ENCODE measurements at regions not wholly inside any gene's neighbourhood (a gene's known extent, or its start where the extent isn't known, plus 50 kb on each side); places are given as distances from the start of the nearest gene placed in this dataset.
"Not testable (repeated sequence)": the region's sequence is repeated elsewhere in the genome, so short reads cannot be mapped to it uniquely, and the experiment has no call there.

- Histone ChIP-seq H4K20me1 (ENCODE audit: insufficient read depth, low read depth, low read length) (no peaks in the 10 kb centered on the region), H3K27me3 (ENCODE audit: low read length) (no peaks in the 10 kb centered on the region), H3K27ac (ENCODE audit: low read length) (no peak overlapping the region), H3K9me3 (ENCODE audit: low read length) (no peaks in the 10 kb centered on the region), H3K4me1 (ENCODE audit: low read length) (no peaks in the 10 kb centered on the region), H2AFZ (ENCODE audit: low read length) (no peak overlapping the region), H3K9ac (ENCODE audit: low read length) (no peak overlapping the region), H3K9me2 (replicated peaks; ENCODE audit: insufficient read depth, low read length) (no peaks in the 10 kb centered on the region), H3K4me2 (ENCODE audit: low read depth, low read length, poor library complexity, severe bottlenecking) (no peak overlapping the region), H3K36me3 (ENCODE audit: insufficient read depth, low read length) (no peaks in the 10 kb centered on the region), H3K79me2 (ENCODE audit: low read length) (no peaks in the 10 kb centered on the region), H3K4me3 (ENCODE audit: low read length) (no peak overlapping the region)
- no peak for DNase-seq
Observed at GRCh38 chr5:158054223-158055110, 195.5 kb upstream of the CLINT1 start.

DNA sequence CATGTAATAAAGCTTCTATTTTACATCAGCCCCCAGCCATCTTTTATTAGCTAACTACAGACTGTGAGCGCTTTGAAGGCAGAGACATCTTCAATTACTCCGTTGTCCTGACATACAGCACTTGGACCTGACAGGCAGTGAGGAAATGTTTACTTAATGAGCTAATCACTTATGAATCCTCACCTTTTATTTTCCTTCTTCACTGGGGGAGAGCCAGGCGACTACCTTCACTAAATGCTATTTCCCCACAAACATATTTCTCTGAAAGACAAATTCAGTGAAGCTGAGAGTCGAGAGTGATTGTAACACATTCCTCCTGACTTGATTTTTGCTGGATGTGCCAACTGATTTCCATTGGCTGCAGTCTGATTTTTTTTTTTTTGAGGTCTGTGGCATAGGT lies 192.1 kb upstream of the CLINT1 start:
- Histone ChIP-seq H3K4me2 (ENCODE audit: low read depth, low read length, poor library complexity, severe bottlenecking) (no peak overlapping the region), H3K27me3 (ENCODE audit: low read length) (no peaks in the 10 kb centered on the region), H3K4me1 (ENCODE audit: low read length) (no peaks in the 10 kb centered on the region), H4K20me1 (ENCODE audit: insufficient read depth, low read depth, low read length) (no peaks in the 10 kb centered on the region), H3K27ac (ENCODE audit: low read length) (no peak overlapping the region), H3K9me2 (replicated peaks; ENCODE audit: insufficient read depth, low read length) (no peaks in the 10 kb centered on the region), H3K4me3 (ENCODE audit: low read length) (no peak overlapping the region), H3K9me3 (ENCODE audit: low read length) (no peaks in the 10 kb centered on the region), H3K79me2 (ENCODE audit: low read length) (no peaks in the 10 kb centered on the region), H2AFZ (ENCODE audit: low read length) (no peak overlapping the region), H3K36me3 (ENCODE audit: insufficient read depth, low read length) (no peaks in the 10 kb centered on the region), H3K9ac (ENCODE audit: low read length) (no peak overlapping the region)
- no peak for DNase-seq

- no peak overlapping the region for H3K9ac ChIP-seq (ENCODE audit: low read length)
Observed at GRCh38 chr5:158050421-158050820, 191.5 kb upstream of the CLINT1 start.

DNA sequence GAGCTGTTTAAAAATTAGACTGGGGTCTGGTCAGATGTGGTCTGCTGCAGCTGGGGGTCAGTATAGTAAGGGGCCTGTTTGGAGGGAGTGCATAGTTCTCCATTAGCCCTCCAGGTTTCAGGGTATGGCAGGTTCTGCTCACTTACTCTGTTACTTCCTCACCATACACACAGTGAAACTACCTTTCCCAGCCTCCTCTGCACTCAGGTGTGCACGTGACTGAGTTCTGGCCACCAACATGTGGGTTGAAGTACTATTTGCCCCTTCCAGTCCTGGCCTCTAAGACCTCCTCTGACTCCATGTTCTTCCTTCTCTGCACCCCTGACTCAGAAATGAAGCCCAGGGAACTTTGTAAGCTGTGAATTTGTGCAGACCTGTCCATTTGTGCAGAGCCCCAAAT lies 190.5 kb upstream of the CLINT1 start:
- H3K4me2 ChIP-seq (ENCODE audit: low read depth, low read length, poor library complexity, severe bottlenecking): no peak overlapping the region
- H3K79me2 ChIP-seq (ENCODE audit: low read length): no peaks in the 10 kb centered on the region
- no peaks in the 10 kb centered on the region for H3K36me3 ChIP-seq (ENCODE audit: insufficient read depth, low read length)
- no peaks in the 10 kb centered on the region for H3K9me2 ChIP-seq (replicated peaks; ENCODE audit: insufficient read depth, low read length)
- no peak overlapping the region for H3K4me3 ChIP-seq (ENCODE audit: low read length)
- H3K27ac ChIP-seq (ENCODE audit: low read length): no peak overlapping the region
- no peaks in the 10 kb centered on the region for H3K4me1 ChIP-seq (ENCODE audit: low read length)
- no peaks in the 10 kb centered on the region for H3K27me3 ChIP-seq (ENCODE audit: low read length)
- H3K9ac ChIP-seq (ENCODE audit: low read length): no peak overlapping the region
- no peak overlapping the region for H2AFZ ChIP-seq (ENCODE audit: low read length)
- H4K20me1 ChIP-seq (ENCODE audit: insufficient read depth, low read depth, low read length): no peaks in the 10 kb centered on the region
- no peak for DNase-seq
- H3K9me3 ChIP-seq (ENCODE audit: low read length): no peaks in the 10 kb centered on the region

More at GRCh38 chr5:158050421-158050820, 191.5 kb upstream of the CLINT1 start:
- no peaks in the 10 kb centered on the region for H4K20me1 ChIP-seq (ENCODE audit: insufficient read depth, low read depth, low read length)
- DNase-seq: no peak
- no peaks in the 10 kb centered on the region for H3K79me2 ChIP-seq (ENCODE audit: low read length)
- H3K9me2 ChIP-seq (replicated peaks; ENCODE audit: insufficient read depth, low read length): no peaks in the 10 kb centered on the region
- no peak overlapping the region for H3K4me2 ChIP-seq (ENCODE audit: low read depth, low read length, poor library complexity, severe bottlenecking)
- H3K4me1 ChIP-seq (ENCODE audit: low read length): no peaks in the 10 kb centered on the region
- H3K27me3 ChIP-seq (ENCODE audit: low read length): no peaks in the 10 kb centered on the region
- H3K4me3 ChIP-seq (ENCODE audit: low read length): no peak overlapping the region
- no peaks in the 10 kb centered on the region for H3K36me3 ChIP-seq (ENCODE audit: insufficient read depth, low read length)
- no peak overlapping the region for H3K27ac ChIP-seq (ENCODE audit: low read length)
- no peak overlapping the region for H2AFZ ChIP-seq (ENCODE audit: low read length)
- no peaks in the 10 kb centered on the region for H3K9me3 ChIP-seq (ENCODE audit: low read length)

DNA sequence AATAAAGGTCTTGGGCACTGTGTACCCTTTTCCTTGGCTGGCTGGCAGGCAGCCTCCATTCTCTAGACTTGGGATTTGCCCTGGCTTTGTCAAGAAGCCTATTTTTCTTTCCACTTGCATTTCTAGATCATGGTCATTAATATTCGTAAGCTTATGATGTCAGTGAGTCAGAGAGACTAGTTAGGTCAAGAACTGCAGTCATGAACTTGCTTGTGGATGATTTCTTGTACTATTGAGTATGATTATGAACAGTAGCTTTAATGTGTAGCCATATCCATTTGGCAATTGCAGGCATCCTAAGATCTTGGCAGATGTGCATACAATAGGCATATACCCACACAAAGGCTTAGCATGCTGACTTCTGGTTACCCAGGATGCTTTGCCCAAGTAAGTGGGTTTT lies 186.8 kb upstream of the CLINT1 start:
- Histone ChIP-seq H3K9me2 (replicated peaks; ENCODE audit: insufficient read depth, low read length) (no peaks in the 10 kb centered on the region), H3K36me3 (ENCODE audit: insufficient read depth, low read length) (no peaks in the 10 kb centered on the region), H3K9ac (ENCODE audit: low read length) (no peak overlapping the region), H3K9me3 (ENCODE audit: low read length) (no peaks in the 10 kb centered on the region), H3K4me1 (ENCODE audit: low read length) (no peaks in the 10 kb centered on the region), H4K20me1 (ENCODE audit: insufficient read depth, low read depth, low read length) (no peaks in the 10 kb centered on the region), H3K4me3 (ENCODE audit: low read length) (no peak overlapping the region), H3K27ac (ENCODE audit: low read length) (no peak overlapping the region), H3K4me2 (ENCODE audit: low read depth, low read length, poor library complexity, severe bottlenecking) (no peak overlapping the region), H3K27me3 (ENCODE audit: low read length) (no peaks in the 10 kb centered on the region), H2AFZ (ENCODE audit: low read length) (no peak overlapping the region), H3K79me2 (ENCODE audit: low read length) (no peaks in the 10 kb centered on the region)
- no peak for DNase-seq

DNA sequence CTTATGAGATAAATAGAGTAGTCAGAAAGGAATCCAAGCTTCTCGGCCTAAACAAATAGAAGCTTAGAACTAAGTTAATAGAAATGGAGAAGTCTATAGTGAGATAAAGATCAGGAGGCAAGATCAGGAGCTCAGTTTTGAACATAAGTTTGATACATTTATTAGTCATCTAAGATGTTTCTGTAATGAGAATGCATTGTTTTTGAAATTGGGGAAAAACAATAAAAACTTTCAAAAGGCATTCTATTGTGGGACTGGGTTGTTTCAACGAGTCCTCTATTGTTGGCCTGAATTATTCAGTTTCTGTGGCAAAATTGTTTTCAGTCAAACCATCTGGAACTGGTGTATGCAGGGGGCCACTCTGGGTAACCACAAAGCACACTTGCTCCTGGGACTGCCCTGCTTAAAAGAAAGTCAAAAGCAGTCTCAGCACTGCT lies 181.0 kb upstream of the CLINT1 start:
- H3K27ac ChIP-seq (ENCODE audit: low read length): no peak overlapping the region
- no peaks in the 10 kb centered on the region; the same call in 1 of the 2 replicates for H3K27me3 ChIP-seq (ENCODE audit: low read length)
- H3K9me2 ChIP-seq (replicated peaks; ENCODE audit: insufficient read depth, low read length): no peaks in the 10 kb centered on the region
- H3K4me3 ChIP-seq (ENCODE audit: low read length): no peak overlapping the region
- no peak overlapping the region for H2AFZ ChIP-seq (ENCODE audit: low read length)
- H3K9me3 ChIP-seq (ENCODE audit: low read length): no peaks in the 10 kb centered on the region
- H3K79me2 ChIP-seq (ENCODE audit: low read length): no peaks in the 10 kb centered on the region
- no peaks in the 10 kb centered on the region for H4K20me1 ChIP-seq (ENCODE audit: insufficient read depth, low read depth, low read length)
- H3K9ac ChIP-seq (ENCODE audit: low read length): no peak overlapping the region
- H3K4me1 ChIP-seq (ENCODE audit: low read length): no peaks in the 10 kb centered on the region
- no peak overlapping the region for H3K4me2 ChIP-seq (ENCODE audit: low read depth, low read length, poor library complexity, severe bottlenecking)
- DNase-seq: no peak
- no peaks in the 10 kb centered on the region for H3K36me3 ChIP-seq (ENCODE audit: insufficient read depth, low read length)

GRCh38 chr5:158039441-158039840 lies 180.5 kb upstream of the CLINT1 start:
- Histone ChIP-seq H4K20me1 (ENCODE audit: insufficient read depth, low read depth, low read length) (no peaks in the 10 kb centered on the region), H3K36me3 (ENCODE audit: insufficient read depth, low read length) (no peaks in the 10 kb centered on the region), H3K9me3 (ENCODE audit: low read length) (no peaks in the 10 kb centered on the region), H3K79me2 (ENCODE audit: low read length) (no peaks in the 10 kb centered on the region), H3K27ac (ENCODE audit: low read length) (no peak overlapping the region), H3K9ac (ENCODE audit: low read length) (no peak overlapping the region), H3K27me3 (ENCODE audit: low read length) (no peaks in the 10 kb centered on the region; the same call in 1 of the 2 replicates), H3K9me2 (replicated peaks; ENCODE audit: insufficient read depth, low read length) (no peaks in the 10 kb centered on the region), H3K4me1 (ENCODE audit: low read length) (no peaks in the 10 kb centered on the region), H3K4me3 (ENCODE audit: low read length) (no peak overlapping the region), H3K4me2 (ENCODE audit: low read depth, low read length, poor library complexity, severe bottlenecking) (no peak overlapping the region), H2AFZ (ENCODE audit: low read length) (no peak overlapping the region)
- no peak for DNase-seq

GRCh38 chr5:158036983-158037595 lies 178.1 kb upstream of the CLINT1 start:
- H3K4me1 ChIP-seq (ENCODE audit: low read length); H3K79me2 ChIP-seq (ENCODE audit: low read length); H3K9me2 ChIP-seq (replicated peaks; ENCODE audit: insufficient read depth, low read length); DNase-seq; H3K36me3 ChIP-seq (ENCODE audit: insufficient read depth, low read length); H3K9me3 ChIP-seq (ENCODE audit: low read length); H2AFZ ChIP-seq (ENCODE audit: low read length); H4K20me1 ChIP-seq (ENCODE audit: insufficient read depth, low read depth, low read length); H3K4me3 ChIP-seq (ENCODE audit: low read length); H3K27me3 ChIP-seq (ENCODE audit: low read length); H3K9ac ChIP-seq (ENCODE audit: low read length); H3K4me2 ChIP-seq (ENCODE audit: low read depth, low read length, poor library complexity, severe bottlenecking); H3K27ac ChIP-seq (ENCODE audit: low read length): not testable (repeated sequence)
